ENCODE measurements at regions not wholly inside any gene's neighbourhood (a gene's known extent, or its start where the extent isn't known, plus 50 kb on each side); places are given as distances from the start of the nearest gene placed in this dataset.

GRCh38 chr12:76627346-76628135, 68.0 kb upstream of the OSBPL8 start (continued):
- no peak for TF ChIP-seq SIN3A (conservative IDR thresholded peaks at IDR 0.05 in 1 of 2, IDR thresholded peaks at IDR 0.05 in 1 of 2; ENCODE audit: low read depth in 1 of 2, low read length in 2 of 2)
- no peak for TF ChIP-seq EZH2 (IDR thresholded peaks at IDR 0.05; ENCODE audit: low read depth, low read length, severe bottlenecking)
- no peak for TF ChIP-seq TAF7 (optimal IDR thresholded peaks at IDR 0.05; ENCODE audit: borderline replicate concordance, low read depth, low read length)
- TF ChIP-seq HDAC2 (IDR thresholded peaks at IDR 0.05; ENCODE audit: borderline replicate concordance in 1 of 2, low read depth in 2 of 2, low read length in 2 of 2) = no peak
- TF ChIP-seq CTBP2 (IDR thresholded peaks at IDR 0.05; ENCODE audit: borderline replicate concordance, insufficient read depth, insufficient read length, low read length) = no peak
- TF ChIP-seq CBX5 (IDR thresholded peaks at IDR 0.05; ENCODE audit: low read depth, low read length) = no peak

Measured in H1 (cell line).